ENCODE measurements at regions not wholly inside any gene's neighbourhood (a gene's known extent, or its start where the extent isn't known, plus 50 kb on each side); places are given as distances from the start of the nearest gene placed in this dataset.
"Not testable (repeated sequence)": the region's sequence is repeated elsewhere in the genome, so short reads cannot be mapped to it uniquely, and the experiment has no call there.

GRCh38 chr5:162654661-162655405 lies 587.3 kb downstream of the GABRG2 start:
- no peaks in the 10 kb centered on the region for H3K4me1 Mint-ChIP-seq (ENCODE audit: low read depth)
- H3K4me3 Mint-ChIP-seq, result no peak overlapping the region
- no peak for DNase-seq (ENCODE audit: low spot score)
- H3K27me3 Mint-ChIP-seq (ENCODE audit: low read depth), result no peaks in the 10 kb centered on the region
- H3K27ac Mint-ChIP-seq, result no peak overlapping the region
- no peaks in the 10 kb centered on the region for H3K36me3 Mint-ChIP-seq (ENCODE audit: low read depth)
- H3K9me3 Mint-ChIP-seq, result peaks cover 34% of the 10 kb centered on the region

GRCh38 chr5:162657076-162657475 lies 589.5 kb downstream of the GABRG2 start:
- Mint-ChIP-seq H3K27ac (no peak overlapping the region), H3K27me3 (ENCODE audit: low read depth) (no peaks in the 10 kb centered on the region), H3K9me3 (peaks cover 21% of the 10 kb centered on the region), H3K36me3 (ENCODE audit: low read depth) (no peaks in the 10 kb centered on the region), H3K4me3 (no peak overlapping the region), H3K4me1 (ENCODE audit: low read depth) (no peaks in the 10 kb centered on the region)
- no peak for DNase-seq (ENCODE audit: low spot score)

DNA sequence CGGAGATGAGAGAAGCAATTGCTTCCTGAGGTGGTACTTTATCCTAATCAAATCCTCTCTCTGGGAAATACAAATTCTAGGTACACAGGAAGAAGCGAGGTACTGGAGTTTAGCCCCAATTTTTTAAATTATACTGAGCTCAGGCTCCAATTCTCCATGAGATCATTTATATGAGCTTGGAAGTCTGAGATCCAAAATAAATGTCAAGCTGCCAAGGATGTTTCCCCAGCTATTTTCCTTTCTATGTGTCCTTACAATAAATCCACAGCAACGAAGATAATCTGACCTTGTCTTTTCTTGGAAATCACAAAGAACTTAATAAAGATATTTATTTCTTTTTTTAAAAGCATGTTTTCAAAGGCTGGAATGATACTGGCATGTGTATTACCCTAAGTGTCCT lies 597.3 kb downstream of the GABRG2 start:
- Mint-ChIP-seq H3K27me3 (ENCODE audit: low read depth) (no peaks in the 10 kb centered on the region), H3K36me3 (ENCODE audit: low read depth) (no peaks in the 10 kb centered on the region), H3K9me3 (peaks cover 14% of the 10 kb centered on the region), H3K27ac (no peak overlapping the region), H3K4me3 (no peak overlapping the region), H3K4me1 (ENCODE audit: low read depth) (no peaks in the 10 kb centered on the region)
- DNase-seq (ENCODE audit: low spot score), result no peak

GRCh38 chr5:162668926-162669325 lies 601.4 kb downstream of the GABRG2 start:
- H3K9me3 Mint-ChIP-seq, result peaks cover 21% of the 10 kb centered on the region
- H3K4me3 Mint-ChIP-seq, result no peak overlapping the region
- no peak for DNase-seq (ENCODE audit: low spot score)
- H3K36me3 Mint-ChIP-seq (ENCODE audit: low read depth), result no peaks in the 10 kb centered on the region
- H3K27me3 Mint-ChIP-seq (ENCODE audit: low read depth), result no peaks in the 10 kb centered on the region
- H3K27ac Mint-ChIP-seq, result no peak overlapping the region
- no peaks in the 10 kb centered on the region for H3K4me1 Mint-ChIP-seq (ENCODE audit: low read depth)

DNA sequence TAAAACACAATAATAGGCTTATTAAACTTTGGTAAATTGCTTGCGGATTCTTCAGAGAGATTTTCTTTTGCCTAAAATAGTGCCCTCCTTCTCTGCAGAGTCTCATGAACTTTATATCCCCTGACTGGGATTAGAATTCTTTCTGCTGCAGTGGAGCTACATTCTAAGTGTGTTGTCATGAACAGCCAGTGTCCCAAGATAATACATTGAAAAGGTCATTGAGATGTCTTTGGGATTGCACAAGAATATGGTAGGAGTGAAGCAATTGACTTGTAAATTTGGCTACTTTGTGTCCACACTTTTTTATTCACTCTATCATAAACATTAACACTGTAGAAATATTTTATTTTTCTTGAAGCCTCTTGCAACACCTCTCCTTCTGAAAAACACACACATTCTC lies 604.5 kb downstream of the GABRG2 start:
- Mint-ChIP-seq H3K9me3 (peaks cover 23% of the 10 kb centered on the region), H3K4me1 (ENCODE audit: low read depth) (no peaks in the 10 kb centered on the region), H3K36me3 (ENCODE audit: low read depth) (no peaks in the 10 kb centered on the region), H3K27ac (no peak overlapping the region), H3K4me3 (no peak overlapping the region), H3K27me3 (ENCODE audit: low read depth) (no peaks in the 10 kb centered on the region)
- no peak for DNase-seq (ENCODE audit: low spot score)

- DNase-seq (ENCODE audit: low spot score), result no peak
- Mint-ChIP-seq H3K27ac (no peak overlapping the region), H3K4me3 (no peak overlapping the region), H3K27me3 (ENCODE audit: low read depth) (no peaks in the 10 kb centered on the region), H3K36me3 (ENCODE audit: low read depth) (no peaks in the 10 kb centered on the region), H3K4me1 (ENCODE audit: low read depth) (no peaks in the 10 kb centered on the region), H3K9me3 (peaks cover 22% of the 10 kb centered on the region)
Observed at GRCh38 chr5:162683284-162683683, 615.7 kb downstream of the GABRG2 start.

DNA sequence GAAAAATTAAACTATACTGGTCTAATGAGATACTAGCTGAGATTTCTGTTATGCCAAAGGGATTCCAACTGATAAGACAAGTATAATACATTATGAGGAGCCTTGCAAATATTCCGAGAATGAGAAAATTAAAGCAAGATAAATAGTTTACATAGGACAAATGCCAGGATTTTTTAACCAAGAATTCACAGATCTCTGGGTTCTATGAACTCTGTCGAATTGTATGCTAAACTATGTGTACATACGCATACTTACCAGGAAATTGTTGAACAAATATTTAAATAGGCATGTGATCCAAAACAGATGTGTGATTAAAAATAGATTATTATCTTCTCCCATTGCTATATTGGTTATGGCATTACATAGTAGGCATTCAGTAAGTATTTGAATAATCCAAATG lies 616.6 kb downstream of the GABRG2 start:
- DNase-seq (ENCODE audit: low spot score), result no peak
- Mint-ChIP-seq H3K27me3 (ENCODE audit: low read depth) (no peaks in the 10 kb centered on the region), H3K36me3 (ENCODE audit: low read depth) (no peaks in the 10 kb centered on the region), H3K4me1 (ENCODE audit: low read depth) (no peaks in the 10 kb centered on the region), H3K9me3 (peaks cover 22% of the 10 kb centered on the region), H3K27ac (no peak overlapping the region), H3K4me3 (no peak overlapping the region)

DNA sequence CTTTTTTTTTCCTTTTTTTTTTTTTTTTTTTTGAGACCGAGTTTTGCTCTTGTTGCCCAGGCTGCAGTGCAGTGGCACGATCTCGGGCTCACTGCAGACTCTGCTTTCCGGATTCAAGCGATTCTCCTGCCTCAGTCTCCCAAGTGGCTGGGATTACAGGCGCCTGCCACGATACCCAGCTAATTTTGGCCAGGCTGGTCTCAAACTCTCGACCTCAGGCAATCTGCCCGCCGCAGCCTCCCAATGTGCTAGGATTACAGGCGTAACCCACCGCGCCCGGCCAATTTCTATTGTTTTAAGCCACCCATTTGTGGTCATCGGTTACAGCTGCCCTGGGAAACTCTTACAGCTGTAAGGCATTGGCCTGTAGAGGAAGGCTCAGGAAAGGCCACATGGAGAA lies 617.7 kb downstream of the GABRG2 start:
- no peak overlapping the region for H3K27ac Mint-ChIP-seq
- no peaks in the 10 kb centered on the region for H3K27me3 Mint-ChIP-seq (ENCODE audit: low read depth)
- no peaks in the 10 kb centered on the region for H3K36me3 Mint-ChIP-seq (ENCODE audit: low read depth)
- no peak overlapping the region for H3K4me3 Mint-ChIP-seq
- no peak for DNase-seq (ENCODE audit: low spot score)
- H3K4me1 Mint-ChIP-seq (ENCODE audit: low read depth), result no peaks in the 10 kb centered on the region
- H3K9me3 Mint-ChIP-seq, result peaks cover 18% of the 10 kb centered on the region

DNA sequence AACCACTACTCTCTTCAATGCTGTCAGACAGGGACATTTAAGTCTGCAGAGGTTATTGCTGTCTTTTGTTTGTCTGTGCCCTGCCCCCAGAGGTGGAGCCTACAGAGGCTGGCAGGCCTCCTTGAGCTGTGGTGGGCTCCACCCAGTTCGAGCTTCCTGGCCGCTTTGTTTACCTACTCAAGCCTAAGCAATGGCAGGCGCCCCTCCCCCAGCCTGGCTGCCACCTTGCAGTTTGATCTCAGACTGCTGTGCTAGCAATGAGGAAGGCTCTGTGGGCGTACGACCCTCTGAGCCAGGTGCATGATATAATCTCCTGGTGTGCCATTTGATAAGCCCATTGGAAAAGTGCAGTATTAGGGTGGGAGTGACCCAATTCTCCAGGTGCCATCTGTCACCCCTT lies 628.7 kb downstream of the GABRG2 start:
- H3K27ac Mint-ChIP-seq; H3K27me3 Mint-ChIP-seq (ENCODE audit: low read depth); DNase-seq (ENCODE audit: low spot score); H3K4me1 Mint-ChIP-seq (ENCODE audit: low read depth); H3K36me3 Mint-ChIP-seq (ENCODE audit: low read depth); H3K4me3 Mint-ChIP-seq: not testable (repeated sequence)
- peaks cover 33% of the 10 kb centered on the region for H3K9me3 Mint-ChIP-seq

DNA sequence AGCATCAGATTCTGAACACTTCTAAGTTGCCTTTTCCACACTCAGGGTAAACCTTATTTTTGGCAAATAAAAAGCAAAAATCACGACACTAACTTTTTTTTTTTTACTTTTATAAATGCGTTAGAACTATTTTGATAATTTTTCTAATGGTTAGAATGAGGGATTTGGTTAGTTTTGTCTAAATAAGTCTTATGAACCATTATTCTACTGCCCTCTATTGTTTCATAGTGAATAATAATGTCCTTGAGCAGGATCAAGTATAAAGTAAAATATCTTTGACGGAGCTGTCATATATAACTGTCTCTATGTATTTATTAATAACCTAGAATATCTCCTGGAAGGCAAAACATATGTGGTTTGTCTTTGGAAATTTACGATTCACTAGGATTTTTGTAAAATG lies 631.8 kb downstream of the GABRG2 start:
- DNase-seq (ENCODE audit: low spot score), result no peak
- Mint-ChIP-seq H3K4me3 (no peak overlapping the region), H3K27me3 (ENCODE audit: low read depth) (no peaks in the 10 kb centered on the region), H3K27ac (no peak overlapping the region), H3K36me3 (ENCODE audit: low read depth) (no peaks in the 10 kb centered on the region), H3K9me3 (peaks cover 32% of the 10 kb centered on the region), H3K4me1 (ENCODE audit: low read depth) (no peaks in the 10 kb centered on the region)

GRCh38 chr5:162703914-162704313 lies 636.3 kb downstream of the GABRG2 start:
- peaks cover 24% of the 10 kb centered on the region for H3K9me3 Mint-ChIP-seq
- no peak for DNase-seq (ENCODE audit: low spot score)
- no peak overlapping the region for H3K27ac Mint-ChIP-seq
- H3K36me3 Mint-ChIP-seq (ENCODE audit: low read depth), result no peaks in the 10 kb centered on the region
- H3K27me3 Mint-ChIP-seq (ENCODE audit: low read depth), result no peaks in the 10 kb centered on the region
- no peak overlapping the region for H3K4me3 Mint-ChIP-seq
- no peaks in the 10 kb centered on the region for H3K4me1 Mint-ChIP-seq (ENCODE audit: low read depth)

DNA sequence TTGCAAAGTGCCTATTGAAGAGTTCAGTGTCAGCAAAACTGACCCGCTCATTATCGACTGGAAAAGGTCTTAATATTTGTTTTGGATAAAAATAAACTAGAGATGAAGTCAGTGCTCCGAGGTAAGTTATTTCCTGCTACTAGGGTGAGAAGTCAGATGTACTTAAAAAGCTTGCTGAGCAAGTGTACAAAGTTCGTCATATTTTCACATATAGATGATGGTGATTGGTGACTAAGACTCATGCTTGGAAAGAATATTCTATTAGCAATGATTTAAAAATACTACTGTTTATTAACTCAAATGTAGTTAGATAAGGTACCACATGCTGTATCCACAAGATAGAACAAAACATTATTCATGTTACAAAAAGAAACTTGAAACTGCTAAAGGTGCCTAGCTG lies 643.7 kb downstream of the GABRG2 start:
- no peak overlapping the region for H3K4me3 Mint-ChIP-seq
- peaks cover 19% of the 10 kb centered on the region for H3K9me3 Mint-ChIP-seq
- no peaks in the 10 kb centered on the region for H3K36me3 Mint-ChIP-seq (ENCODE audit: low read depth)
- no peaks in the 10 kb centered on the region for H3K4me1 Mint-ChIP-seq (ENCODE audit: low read depth)
- H3K27ac Mint-ChIP-seq, result no peak overlapping the region
- H3K27me3 Mint-ChIP-seq (ENCODE audit: low read depth), result no peaks in the 10 kb centered on the region
- no peak for DNase-seq (ENCODE audit: low spot score)

DNA sequence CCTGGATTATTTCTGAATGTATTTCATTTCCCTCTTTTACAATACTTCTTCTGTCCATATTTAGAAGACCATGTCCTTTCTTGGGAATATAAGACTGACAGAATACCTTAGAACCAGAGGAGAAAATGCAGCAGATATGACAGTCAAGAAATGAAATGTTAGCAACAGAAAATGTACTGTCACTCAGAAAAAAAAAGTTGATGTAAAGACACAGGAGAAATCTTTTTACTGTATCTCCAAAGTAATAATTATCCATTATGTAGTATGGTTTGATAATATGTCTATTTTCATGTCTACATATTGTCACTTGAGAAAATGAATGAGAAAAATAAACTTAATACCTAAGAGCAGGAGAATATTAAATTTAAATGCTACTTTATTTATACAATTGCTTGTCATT lies 652.1 kb downstream of the GABRG2 start:
- no peak for DNase-seq (ENCODE audit: low spot score)
- no peaks in the 10 kb centered on the region for H3K4me1 Mint-ChIP-seq (ENCODE audit: low read depth)
- H3K9me3 Mint-ChIP-seq, result peaks cover 28% of the 10 kb centered on the region

DNA sequence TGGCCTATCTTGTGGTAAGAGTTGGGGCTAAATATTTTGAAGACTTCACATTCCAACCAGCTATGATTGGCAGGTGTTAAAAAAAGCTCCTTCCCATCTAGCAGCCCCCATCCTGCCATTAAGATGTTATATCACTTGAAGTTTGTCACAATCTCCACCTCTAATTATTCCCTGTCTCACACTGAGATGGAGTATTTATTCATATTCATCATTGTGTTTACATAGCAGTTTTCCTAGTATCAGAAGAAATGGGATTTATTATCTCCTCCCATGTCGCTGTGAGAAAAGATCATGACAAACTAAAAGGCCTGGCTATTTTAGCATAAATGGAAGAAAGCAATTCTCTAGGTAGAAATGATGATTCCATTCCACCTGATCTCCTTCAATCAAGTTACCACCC lies 653.6 kb downstream of the GABRG2 start:
- H3K4me3 Mint-ChIP-seq, result no peak overlapping the region
- H3K36me3 Mint-ChIP-seq (ENCODE audit: low read depth), result no peaks in the 10 kb centered on the region
- H3K27me3 Mint-ChIP-seq (ENCODE audit: low read depth), result no peaks in the 10 kb centered on the region
- peaks cover 32% of the 10 kb centered on the region for H3K9me3 Mint-ChIP-seq
- H3K4me1 Mint-ChIP-seq (ENCODE audit: low read depth), result no peaks in the 10 kb centered on the region
- DNase-seq (ENCODE audit: low spot score), result no peak
- H3K27ac Mint-ChIP-seq, result no peak overlapping the region

More for the DNA sequence above, 652.1 kb downstream of the GABRG2 start:
- H3K27ac Mint-ChIP-seq, result no peak overlapping the region
- H3K4me3 Mint-ChIP-seq, result no peak overlapping the region
- no peaks in the 10 kb centered on the region for H3K27me3 Mint-ChIP-seq (ENCODE audit: low read depth)
- H3K36me3 Mint-ChIP-seq (ENCODE audit: low read depth), result no peaks in the 10 kb centered on the region

GRCh38 chr5:162752612-162753011 lies 684.8 kb upstream of the CCNG1 start:
- DNase-seq (ENCODE audit: low spot score), result no peak
- Mint-ChIP-seq H3K4me3 (no peak overlapping the region), H3K9me3 (peaks cover 25% of the 10 kb centered on the region), H3K27ac (no peak overlapping the region), H3K27me3 (ENCODE audit: low read depth) (no peaks in the 10 kb centered on the region), H3K36me3 (ENCODE audit: low read depth) (no peaks in the 10 kb centered on the region), H3K4me1 (ENCODE audit: low read depth) (no peaks in the 10 kb centered on the region)

Measured in T-helper 2 cell treated with Interferon-gamma antibody and Interleukin-4, amounts not matched to agents 5 μg/mL and 100 μg/mL, for 36 hours (primary cell).